HepG2 (cell line): ENCODE measurements at regions not wholly inside any gene's neighbourhood (a gene's known extent, or its start where the extent isn't known, plus 50 kb on each side); places are given as distances from the start of the nearest gene placed in this dataset.

Source experiments
- ATAC-seq: fragments of 200-7000 bp; cut with Tn5 transposase; 3 replicates; pipeline ENCODE4 v1.9.1; 2020; ENCODE audit warnings: mild to moderate bottlenecking, moderate library complexity
- BruUV-seq: library from RNA; stranded (reverse); fragments of 400-500 nt; replicated peaks from 2 replicates; lab custom pipeline; 2021; lab: Mats Ljungman, UMichigan
- CTCF ChIA-PET: fragments of 300-600 bp; formaldehyde crosslinking; extraction: SDS; loops from one replicate; lab custom pipeline; 2021; ENCODE audit warnings: low total read pairs, inconsistent platforms, low intra/inter-chr PET ratio; lab: Yijun Ruan, JAX
- POLR2A ChIA-PET: fragments of 350-600 bp; sonication (Branson Sonifier 250); formaldehyde crosslinking; loops from one replicate; lab custom pipeline; 2020; ENCODE audit warnings: antibody characterized with exemption, inconsistent platforms; lab: Yijun Ruan, JAX
- DNase-seq: peaks from one replicate; pipeline ENCODE4 v3.0.0-alpha.2; 2015; ENCODE audit warnings: low spot score
- FAIRE-seq: peaks from 3 replicates; lab custom pipeline; 2011; peaks lifted over from hg19 to GRCh38; lab: Jason Lieb, UNC
- H2AFZ ChIP-seq: one replicate; pipeline ENCODE4 v1.6.1; 2011; ENCODE audit warnings: low read length, inconsistent platforms
- H3K27ac ChIP-seq: fragments of 300-600 bp; 3 replicates; pipeline ENCODE4 v1.8.0; 2011; ENCODE audit warnings: mixed run types, mild to moderate bottlenecking, mixed read lengths, low read length, inconsistent platforms; ENCODE audit not compliant: insufficient read depth; ENCODE audit errors: extremely low read length
- H3K27me3 ChIP-seq, 2 experiments: fragments of 200-600 bp in 1 of 2; 2 replicates in 1 of 2; 3 replicates in 1 of 2; pipeline versions ENCODE4 v1.6.0 to v1.8.0; 2011; ENCODE audit warnings: low read length in 2 of 2, mild to moderate bottlenecking in 2 of 2, moderate library complexity in 2 of 2, inconsistent platforms in 1 of 2; ENCODE audit not compliant: insufficient read depth in 2 of 2, control insufficient read depth in 1 of 2
- H3K36me3 ChIP-seq, 2 experiments: fragments of 200-600 bp in 1 of 2; replicated peaks in 1 of 2; 2 replicates in 1 of 2; 3 replicates in 1 of 2; pipeline versions ENCODE4 v1.5.1 to v1.8.0; 2011; ENCODE audit warnings: low read length in 2 of 2, inconsistent platforms in 1 of 2; ENCODE audit not compliant: insufficient read depth in 2 of 2, control insufficient read depth in 1 of 2
- H3K4me1 ChIP-seq: 2 replicates; pipeline ENCODE4 v1.5.1; 2012; ENCODE audit warnings: low read length, inconsistent platforms; ENCODE audit not compliant: insufficient read depth
- H3K4me2 ChIP-seq: 2 replicates; pipeline ENCODE4 v1.6.0; 2011; ENCODE audit warnings: low read depth, low read length, inconsistent platforms
- H3K4me3 ChIP-seq, 3 experiments: fragments of 200-600 bp in 1 of 3; sonication (generic), shearing (Covaris generic) in 1 of 3; replicated peaks in 1 of 3; 2 replicates each; pipeline ENCODE4 v1.5.1; 2011 to 2016; ENCODE audit warnings: low read length in 3 of 3, inconsistent platforms in 2 of 3, low read depth in 2 of 3, mild to moderate bottlenecking in 2 of 3, control low read depth in 1 of 3, mixed read lengths in 1 of 3; ENCODE audit not compliant: insufficient read depth in 1 of 3
- H3K79me2 ChIP-seq: one replicate; pipeline ENCODE4 v1.6.1; 2011; ENCODE audit warnings: low read length, inconsistent platforms; ENCODE audit not compliant: insufficient read depth
- H3K9ac ChIP-seq: 2 replicates; pipeline ENCODE4 v1.6.0; 2011; ENCODE audit warnings: mild to moderate bottlenecking, low read depth, low read length, inconsistent platforms; ENCODE audit not compliant: insufficient read depth
- H3K9me3 ChIP-seq: 2 replicates; pipeline ENCODE4 v1.5.1; 2012; ENCODE audit warnings: mild to moderate bottlenecking, low read length
- H4K20me1 ChIP-seq: 2 replicates; pipeline ENCODE4 v1.6.0; 2011; ENCODE audit warnings: inconsistent platforms, mild to moderate bottlenecking, low read length, moderate library complexity; ENCODE audit not compliant: insufficient read depth
- KDM2A ChIP-seq: sonication (generic); formaldehyde crosslinking; IDR thresholded peaks from 2 replicates; pipeline ENCODE4 v1.4.0; 2020; ENCODE audit warnings: low read depth, missing genetic modification reagents, borderline replicate concordance
- KMT2B ChIP-seq: IDR thresholded peaks from 2 replicates; pipeline ENCODE4 v1.6.1; 2016; ENCODE audit warnings: missing genetic modification reagents, missing compliant biosample characterization
- NFKB2 ChIP-seq: sonication (generic); formaldehyde crosslinking; IDR thresholded peaks from 2 replicates; pipeline ENCODE4 v1.4.0; 2020; ENCODE audit warnings: missing genetic modification reagents, borderline replicate concordance
- NFRKB ChIP-seq: fragments of 450-650 bp; IDR thresholded peaks from 2 replicates; pipeline ENCODE4 v1.6.1; 2017
- NPAS2 ChIP-seq: sonication (generic); formaldehyde crosslinking; IDR thresholded peaks from 2 replicates; pipeline ENCODE4 v1.8.0; 2022; ENCODE audit warnings: mild to moderate bottlenecking, missing genetic modification reagents, borderline replicate concordance
- NR2F2 ChIP-seq: IDR thresholded peaks from 2 replicates; pipeline ENCODE4 v1.6.1; 2012; ENCODE audit warnings: low read depth, inconsistent platforms, borderline replicate concordance
- PBX3 ChIP-seq: sonication (generic); formaldehyde crosslinking; IDR thresholded peaks from 2 replicates; pipeline ENCODE4 v1.8.1; 2023; ENCODE audit warnings: missing genetic modification reagents, inconsistent platforms, borderline replicate concordance
- RARA ChIP-seq: IDR thresholded peaks from 2 replicates; pipeline ENCODE4 v1.6.1; 2016; ENCODE audit warnings: missing genetic modification reagents, missing compliant biosample characterization
- SETDB1 ChIP-seq: sonication (generic); formaldehyde crosslinking; IDR thresholded peaks from 2 replicates; pipeline ENCODE4 v1.5.1; 2020; ENCODE audit warnings: missing genetic modification reagents, mild to moderate bottlenecking, borderline replicate concordance
- SIN3B ChIP-seq: fragments of 150-350 bp; IDR thresholded peaks from 2 replicates; pipeline ENCODE4 v1.6.1; 2014; ENCODE audit warnings: low read length
- SMAD9 ChIP-seq: sonication (generic); formaldehyde crosslinking; IDR thresholded peaks from 2 replicates; pipeline ENCODE4 v1.5.1; 2020; ENCODE audit warnings: mild to moderate bottlenecking, missing genetic modification reagents
- SMYD3 ChIP-seq: sonication (generic); formaldehyde crosslinking; IDR thresholded peaks from 2 replicates; pipeline ENCODE4 v1.8.1; 2023; ENCODE audit warnings: mild to moderate bottlenecking, missing genetic modification reagents
- ZBTB10 ChIP-seq: sonication (generic); formaldehyde crosslinking; IDR thresholded peaks from 2 replicates; pipeline ENCODE4 v1.4.0; 2020; ENCODE audit warnings: missing genetic modification reagents, borderline replicate concordance
- ZEB1 ChIP-seq: IDR thresholded peaks from 2 replicates; pipeline ENCODE4 v1.6.1; 2012; ENCODE audit warnings: mild to moderate bottlenecking, low read depth, inconsistent platforms; ENCODE audit not compliant: insufficient replicate concordance
- ZNF121 ChIP-seq: sonication (generic); formaldehyde crosslinking; IDR thresholded peaks from 2 replicates; pipeline ENCODE4 v1.5.0; 2020; ENCODE audit warnings: mild to moderate bottlenecking, missing genetic modification reagents
- ZNF430 ChIP-seq: sonication (generic); formaldehyde crosslinking; IDR thresholded peaks from 2 replicates; pipeline ENCODE4 v1.9.0; 2021; ENCODE audit warnings: mild to moderate bottlenecking, missing genetic modification reagents
- ZNF550 ChIP-seq: sonication (generic); formaldehyde crosslinking; IDR thresholded peaks from 2 replicates; pipeline ENCODE4 v1.4.0; 2020; ENCODE audit warnings: mild to moderate bottlenecking, missing genetic modification reagents, borderline replicate concordance
- ZNF569 ChIP-seq: sonication (generic); formaldehyde crosslinking; IDR thresholded peaks from 2 replicates; pipeline ENCODE4 v1.5.0; 2020; ENCODE audit warnings: mild to moderate bottlenecking, missing genetic modification reagents, moderate library complexity, borderline replicate concordance
- ZNF639 ChIP-seq: conservative IDR thresholded peaks from 2 replicates; pipeline ENCODE4 v1.6.1; 2018; ENCODE audit warnings: missing genetic modification reagents
- WGBS: methylation state at CpG from one replicate; pipeline ENCODE4 v1.1.6; 2017; ENCODE audit warnings: low lambda C conversion rate; 5-methylcytosine and 5-hydroxymethylcytosine counted together
- in situ Hi-C: cut with HindIII; loops from 2 replicates; pipeline ENCODE4 v1.10.0; 2017; ENCODE audit warnings: low pct_unique_long_range_greater_than_20kb; ENCODE audit not compliant: extremely low pct_ligation_motif_present
- intact Hi-C: fragments of 100-400 bp; cut with micrococcal nuclease; formaldehyde crosslinking; loops from one replicate; pipeline ENCODE4 v1.10.0; 2022; ENCODE audit not compliant: unreplicated experiment

- Histone ChIP-seq H3K4me2 (peak overlapping the region; percentile 66), H3K9ac (no peak overlapping the region), H3K4me1 (peaks cover 23% of the 10 kb centered on the region), H3K36me3 (no peaks in the 10 kb centered on the region), H3K79me2 (no peaks in the 10 kb centered on the region), H3K27me3 (peaks cover 0 to 9% of the 10 kb centered on the region in 2 experiments; a peak in 3 of 5 replicates), H4K20me1 (no peaks in the 10 kb centered on the region), H3K27ac (no peak overlapping the region), H3K9me3 (no peaks in the 10 kb centered on the region), H2AFZ (no peak overlapping the region), H3K4me3 (peak overlapping the region in 1 of 3 experiments; percentile 0; a peak in 2 of 6 replicates)
- DNase-seq (peak; percentile 91), ATAC-seq (peak; percentile 99), FAIRE-seq (peak; percentile 90)
- WGBS: 0% methylated on average over 11 of the region's 11 CpGs
- ChIA-PET CTCF (no interaction called here), POLR2A (no interaction called here)
- BruUV-seq: no TSS peak
- in situ Hi-C loops (no loop called here), intact Hi-C loops (loop anchor here (1.0 to 5.0 kb wide), 2 partner anchors 54 to 175 kb away; no protein-coding TSS in a partner anchor)
- no peak for TF ChIP-seq SMAD9 (CRISPR knock-in tag)
- TF ChIP-seq ZNF639 (CRISPR knock-in tag): no peak
- TF ChIP-seq SIN3B: no peak
- no peak for TF ChIP-seq SETDB1 (CRISPR knock-in tag)
- no peak for TF ChIP-seq ZNF569
- TF ChIP-seq KMT2B: no peak
- no peak for TF ChIP-seq ZNF430
- TF ChIP-seq NR2F2: peak; percentile 96
- no peak for TF ChIP-seq ZBTB10 (CRISPR knock-in tag)
- no peak for TF ChIP-seq ZEB1
- no peak for TF ChIP-seq RARA (CRISPR knock-in tag)
- TF ChIP-seq PBX3 (CRISPR knock-in tag): no peak
- no peak for TF ChIP-seq NPAS2 (CRISPR knock-in tag)
- no peak for TF ChIP-seq ZNF121
- no peak for TF ChIP-seq NFKB2 (CRISPR knock-in tag)
- no peak for TF ChIP-seq NFRKB
- no peak for TF ChIP-seq SMYD3 (CRISPR knock-in tag)
- TF ChIP-seq ZNF550 (CRISPR knock-in tag): no peak
- TF ChIP-seq KDM2A (CRISPR knock-in tag): no peak
Measured at GRCh38 chr9:87395804-87396479, 101.7 kb upstream of the DAPK1 start.
